ENCODE measurements at regions not wholly inside any gene's neighbourhood (a gene's known extent, or its start where the extent isn't known, plus 50 kb on each side); places are given as distances from the start of the nearest gene placed in this dataset.

DNA sequence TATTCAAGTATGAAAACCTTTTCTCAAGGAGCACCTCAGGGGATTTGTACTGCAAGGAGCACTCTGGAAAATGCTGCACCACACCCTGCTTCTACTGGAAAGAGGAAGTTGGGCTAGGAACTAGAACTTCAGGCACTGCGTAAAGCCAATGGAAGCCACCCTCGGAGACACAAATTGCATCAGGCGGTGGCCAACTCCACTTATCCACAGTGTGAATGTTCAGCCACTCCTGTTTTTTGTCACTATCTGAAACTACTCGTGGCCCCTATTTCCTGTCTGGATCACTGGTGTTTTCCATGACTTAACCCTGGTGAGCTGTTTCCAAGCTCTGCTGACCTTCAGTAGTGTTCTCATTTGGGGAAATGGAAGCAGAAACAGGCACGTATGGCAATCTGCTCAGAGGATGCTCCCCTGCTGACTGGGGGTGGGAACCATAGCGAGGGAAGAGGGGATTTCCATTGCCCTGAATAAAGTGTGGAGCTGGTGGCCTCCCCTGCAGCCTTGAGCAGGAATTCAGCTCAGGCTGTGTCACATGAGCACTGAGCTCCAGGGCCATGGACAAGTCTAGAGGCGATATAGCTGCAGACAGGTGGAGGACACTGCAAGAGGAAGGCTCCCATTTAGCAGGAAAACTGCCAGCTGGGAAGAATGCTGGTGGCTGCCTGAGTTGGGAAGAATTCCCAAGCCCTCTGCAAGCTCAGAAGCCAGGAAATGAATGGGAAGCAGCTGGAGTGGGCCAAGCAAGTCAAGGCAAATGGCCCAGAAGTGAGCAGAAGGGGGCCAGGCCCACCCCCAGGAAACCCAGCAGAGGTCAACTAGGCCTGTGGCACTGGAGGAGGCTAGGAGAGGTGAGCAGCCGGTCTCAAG lies 50.5 kb upstream of the RAP1B start:
- no peak for DNase-seq

GRCh38 chr12:68560851-68561422 lies 49.8 kb upstream of the RAP1B start:
- DNase-seq, result no peak
